Neural crest cell (in vitro differentiated cells): ENCODE measurements at regions not wholly inside any gene's neighbourhood (a gene's known extent, or its start where the extent isn't known, plus 50 kb on each side); places are given as distances from the start of the nearest gene placed in this dataset.
"Not testable (repeated sequence)": the region's sequence is repeated elsewhere in the genome, so short reads cannot be mapped to it uniquely, and the experiment has no call there.

Experiments used
- DNase-seq: peaks from one replicate; pipeline ENCODE4 v3.0.0; 2021; ENCODE audit warnings: low read depth, mixed read lengths, low spot score
- H3K27ac Mint-ChIP-seq: one replicate; pipeline ENCODE4 v1.8.0; 2021; ENCODE audit warnings: mild to moderate bottlenecking, mixed read lengths; ENCODE audit not compliant: unreplicated experiment
- H3K27me3 Mint-ChIP-seq: 2 replicates; pipeline ENCODE4 v1.8.0; 2021; ENCODE audit warnings: low read depth, mild to moderate bottlenecking, mixed read lengths
- H3K36me3 Mint-ChIP-seq: 2 replicates; pipeline ENCODE4 v1.8.0; 2021; ENCODE audit warnings: low read depth, mild to moderate bottlenecking, mixed read lengths
- H3K4me1 Mint-ChIP-seq: 2 replicates; pipeline ENCODE4 v1.8.0; 2021; ENCODE audit warnings: mixed read lengths
- H3K4me3 Mint-ChIP-seq: one replicate; pipeline ENCODE4 v1.8.0; 2021; ENCODE audit warnings: mild to moderate bottlenecking, mixed read lengths
- H3K9me3 Mint-ChIP-seq: 2 replicates; pipeline ENCODE4 v1.8.0; 2021; ENCODE audit warnings: mixed read lengths
- CTCF ChIP-seq: fragments of 200-600 bp; sonication (generic); conservative IDR thresholded peaks from 2 replicates; pipeline ENCODE4 v1.5.0; 2021; ENCODE audit warnings: antibody characterized with exemption, mild to moderate bottlenecking

GRCh38 chr16:13331918-13332317 is 430.5 kb downstream of the SHISA9 start:
- H3K4me3 Mint-ChIP-seq = no peak overlapping the region
- H3K27me3 Mint-ChIP-seq = no peaks in the 10 kb centered on the region
- H3K27ac Mint-ChIP-seq = no peak overlapping the region
- H3K9me3 Mint-ChIP-seq = no peaks in the 10 kb centered on the region
- no peaks in the 10 kb centered on the region for H3K4me1 Mint-ChIP-seq
- DNase-seq = no peak
- no peaks in the 10 kb centered on the region for H3K36me3 Mint-ChIP-seq
- no peak for TF ChIP-seq CTCF

- H3K27ac Mint-ChIP-seq = no peak overlapping the region
- H3K4me1 Mint-ChIP-seq = no peaks in the 10 kb centered on the region
- H3K27me3 Mint-ChIP-seq = no peaks in the 10 kb centered on the region
- H3K36me3 Mint-ChIP-seq = no peaks in the 10 kb centered on the region
- no peak for DNase-seq
- H3K4me3 Mint-ChIP-seq = no peak overlapping the region
- H3K9me3 Mint-ChIP-seq = no peaks in the 10 kb centered on the region
- no peak for TF ChIP-seq CTCF
Measured at GRCh38 chr16:13332713-13333255, 431.4 kb downstream of the SHISA9 start.

- H3K4me3 Mint-ChIP-seq = no peak overlapping the region
- no peaks in the 10 kb centered on the region for H3K4me1 Mint-ChIP-seq
- H3K9me3 Mint-ChIP-seq = no peaks in the 10 kb centered on the region
- H3K27ac Mint-ChIP-seq = no peak overlapping the region
- no peak for TF ChIP-seq CTCF
- H3K36me3 Mint-ChIP-seq = no peaks in the 10 kb centered on the region
- no peak for DNase-seq
- no peaks in the 10 kb centered on the region for H3K27me3 Mint-ChIP-seq
Measured at GRCh38 chr16:13333336-13333735, 431.9 kb downstream of the SHISA9 start.

- no peak overlapping the region for H3K4me3 Mint-ChIP-seq
- H3K9me3 Mint-ChIP-seq = no peaks in the 10 kb centered on the region
- DNase-seq = no peak
- H3K27ac Mint-ChIP-seq = no peak overlapping the region
- TF ChIP-seq CTCF = no peak
- peaks cover 2% of the 10 kb centered on the region for H3K27me3 Mint-ChIP-seq
- H3K36me3 Mint-ChIP-seq = no peaks in the 10 kb centered on the region
- H3K4me1 Mint-ChIP-seq = no peaks in the 10 kb centered on the region
Measured at GRCh38 chr16:13335879-13336278, 434.5 kb downstream of the SHISA9 start.

GRCh38 chr16:13336335-13336734 is 434.9 kb downstream of the SHISA9 start:
- no peak for DNase-seq
- H3K27ac Mint-ChIP-seq = no peak overlapping the region
- no peaks in the 10 kb centered on the region for H3K9me3 Mint-ChIP-seq
- no peak overlapping the region for H3K4me3 Mint-ChIP-seq
- no peaks in the 10 kb centered on the region for H3K4me1 Mint-ChIP-seq
- peaks cover 2% of the 10 kb centered on the region for H3K27me3 Mint-ChIP-seq
- H3K36me3 Mint-ChIP-seq = no peaks in the 10 kb centered on the region
- no peak for TF ChIP-seq CTCF

GRCh38 chr16:13336907-13337881 is 435.8 kb downstream of the SHISA9 start:
- H3K27ac Mint-ChIP-seq, DNase-seq, H3K27me3 Mint-ChIP-seq, H3K4me3 Mint-ChIP-seq, H3K9me3 Mint-ChIP-seq, H3K36me3 Mint-ChIP-seq, H3K4me1 Mint-ChIP-seq: not testable (repeated sequence)
